Mesenchymal stem cell (in vitro differentiated cells and primary cell): ENCODE measurements at regions not wholly inside any gene's neighbourhood (a gene's known extent, or its start where the extent isn't known, plus 50 kb on each side); places are given as distances from the start of the nearest gene placed in this dataset.

Source experiments
- DNase-seq: peaks from one replicate; pipeline ENCODE4 v3.0.0-alpha.2; 2013
- H2AFZ ChIP-seq: one replicate; pipeline ENCODE4 v1.6.1; 2013; ENCODE audit warnings: low read depth, mild to moderate bottlenecking, control low read depth, inconsistent platforms, low read length, moderate library complexity
- H2AK5ac ChIP-seq: 2 replicates; pipeline ENCODE4 v1.6.1; 2013; ENCODE audit warnings: low read length, moderate library complexity, mild to moderate bottlenecking, inconsistent platforms; ENCODE audit not compliant: severe bottlenecking
- H2BK120ac ChIP-seq: one replicate; pipeline ENCODE4 v1.6.1; 2013; ENCODE audit warnings: low read depth, mild to moderate bottlenecking, inconsistent platforms, low read length, moderate library complexity
- H2BK12ac ChIP-seq, 2 experiments: one replicate each; pipeline ENCODE4 v1.6.1; 2013; ENCODE audit warnings: inconsistent platforms in 2 of 2, low read length in 2 of 2, mild to moderate bottlenecking in 2 of 2, moderate library complexity in 2 of 2, control low read depth in 1 of 2
- H2BK15ac ChIP-seq: one replicate; pipeline ENCODE4 v1.6.1; 2013; ENCODE audit warnings: mild to moderate bottlenecking, low read depth, inconsistent platforms; ENCODE audit not compliant: poor library complexity, severe bottlenecking
- H2BK5ac ChIP-seq: 2 replicates; pipeline ENCODE4 v1.6.1; 2013; ENCODE audit warnings: low read depth, mild to moderate bottlenecking, low read length, control low read depth, inconsistent platforms; ENCODE audit not compliant: poor library complexity, severe bottlenecking
- H3K14ac ChIP-seq, 2 experiments: one replicate each; pipeline ENCODE4 v1.6.1; 2013; ENCODE audit warnings: inconsistent platforms in 2 of 2, low read length in 2 of 2, control low read depth in 1 of 2, mild to moderate bottlenecking in 1 of 2, moderate library complexity in 1 of 2
- H3K18ac ChIP-seq, 2 experiments: one replicate each; pipeline ENCODE4 v1.6.1; 2013; ENCODE audit warnings: inconsistent platforms in 2 of 2, low read length in 2 of 2, control low read depth in 1 of 2, low read depth in 1 of 2, mild to moderate bottlenecking in 1 of 2
- H3K23ac ChIP-seq, 2 experiments: one replicate each; pipeline ENCODE4 v1.6.1; 2013; ENCODE audit warnings: inconsistent platforms in 2 of 2, low read length in 2 of 2, mild to moderate bottlenecking in 2 of 2, moderate library complexity in 2 of 2, control low read depth in 1 of 2
- H3K27ac ChIP-seq: 2 replicates; pipeline ENCODE4 v1.5.1; 2013; ENCODE audit warnings: mild to moderate bottlenecking, moderate library complexity, low read length, control low read depth, inconsistent platforms; ENCODE audit not compliant: poor library complexity, severe bottlenecking
- H3K27me3 ChIP-seq, 2 experiments: 2 replicates each; pipeline versions ENCODE4 v1.6.1 to v1.7.0; 2013; ENCODE audit warnings: low read length in 2 of 2, mild to moderate bottlenecking in 2 of 2, moderate library complexity in 2 of 2, control low read depth in 1 of 2, inconsistent platforms in 1 of 2; ENCODE audit not compliant: control insufficient read depth in 1 of 2, insufficient read depth in 1 of 2
- H3K36me3 ChIP-seq, 2 experiments: 2 replicates each; pipeline versions ENCODE4 v1.6.1 to v1.7.0; 2013; ENCODE audit warnings: low read length in 2 of 2, control low read depth in 1 of 2, inconsistent platforms in 1 of 2, low read depth in 1 of 2, mild to moderate bottlenecking in 1 of 2; ENCODE audit not compliant: insufficient read depth in 2 of 2, control insufficient read depth in 1 of 2
- H3K4ac ChIP-seq, 2 experiments: one replicate each; pipeline ENCODE4 v1.6.1; 2013; ENCODE audit warnings: inconsistent platforms in 2 of 2, low read length in 2 of 2, mild to moderate bottlenecking in 2 of 2, moderate library complexity in 2 of 2, control low read depth in 1 of 2, low read depth in 1 of 2
- H3K4me1 ChIP-seq: 2 replicates; pipeline ENCODE4 v1.6.1; 2013; ENCODE audit warnings: low read depth, low read length, control low read depth; ENCODE audit not compliant: control insufficient read depth, insufficient read depth
- H3K4me2 ChIP-seq: 2 replicates; pipeline ENCODE4 v1.6.1; 2013; ENCODE audit warnings: low read length, mild to moderate bottlenecking, inconsistent platforms; ENCODE audit not compliant: poor library complexity, severe bottlenecking
- H3K4me3 ChIP-seq, 2 experiments: 2 replicates each; pipeline versions ENCODE4 v1.5.1 to v1.7.0; 2013; ENCODE audit warnings: low read length in 2 of 2, mild to moderate bottlenecking in 2 of 2, control low read depth in 1 of 2, low read depth in 1 of 2; ENCODE audit not compliant: insufficient read depth in 1 of 2
- H3K79me1 ChIP-seq: replicated peaks from 2 replicates; pipeline ENCODE4 v1.6.1; 2013; ENCODE audit warnings: mild to moderate bottlenecking, control low read depth, low read length, inconsistent platforms; ENCODE audit not compliant: poor library complexity, severe bottlenecking
- H3K9ac ChIP-seq: 2 replicates; pipeline ENCODE4 v1.7.0; 2013; ENCODE audit warnings: mild to moderate bottlenecking, low read length, moderate library complexity
- H3K9me3 ChIP-seq: 2 replicates; pipeline ENCODE4 v1.7.0; 2013; ENCODE audit warnings: mild to moderate bottlenecking, low read length; ENCODE audit not compliant: control insufficient read depth
- H4K8ac ChIP-seq: one replicate; pipeline ENCODE4 v1.6.1; 2013; ENCODE audit warnings: inconsistent platforms, mild to moderate bottlenecking, low read length, moderate library complexity
- H4K91ac ChIP-seq: one replicate; pipeline ENCODE4 v1.6.1; 2013; ENCODE audit warnings: mild to moderate bottlenecking, low read length, inconsistent platforms
- WGBS: methylation state at CpG from one replicate; pipeline ENCODE4 v1.1.7; 2013; ENCODE audit warnings: mixed read lengths; 5-methylcytosine and 5-hydroxymethylcytosine counted together

DNA sequence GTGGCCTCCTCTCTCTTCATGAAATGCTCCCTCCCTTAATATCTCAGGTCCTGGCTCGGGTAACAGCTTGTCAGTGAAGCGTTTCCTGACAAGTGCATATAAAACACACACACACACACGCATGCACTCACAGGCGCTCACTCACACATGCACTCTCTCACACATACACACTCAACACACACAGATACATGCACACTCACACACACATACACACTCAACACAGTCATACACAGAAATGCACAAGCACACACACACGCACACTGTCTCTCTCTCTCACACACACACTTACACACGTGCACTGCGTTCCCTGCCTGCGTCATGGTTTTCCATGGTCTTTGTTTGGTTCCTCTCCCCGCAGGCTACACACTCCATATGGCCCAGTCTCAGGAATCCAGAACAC, 344.1 kb downstream of the UQCRFS1 start:
- H3K4ac ChIP-seq = no peak overlapping the region
- H3K79me1 ChIP-seq = no peaks in the 10 kb centered on the region
- no peak for DNase-seq
- H3K9me3 ChIP-seq = no peaks in the 10 kb centered on the region
- no peak overlapping the region for H2AFZ ChIP-seq
- H2BK5ac ChIP-seq = no peak overlapping the region
- H3K23ac ChIP-seq = no peak overlapping the region
- no peak overlapping the region for H2BK12ac ChIP-seq
- H4K91ac ChIP-seq = no peak overlapping the region
- no peak overlapping the region for H3K18ac ChIP-seq
- H2BK15ac ChIP-seq = no peak overlapping the region
- no peak overlapping the region for H3K27ac ChIP-seq
- H3K14ac ChIP-seq = no peak overlapping the region
- peaks cover 8 to 60% of the 10 kb centered on the region in 2 experiments for H3K27me3 ChIP-seq
- no peak overlapping the region for H3K4me3 ChIP-seq
- no peak overlapping the region for H2AK5ac ChIP-seq
- H3K4me1 ChIP-seq = no peaks in the 10 kb centered on the region
- no peaks in the 10 kb centered on the region for H3K36me3 ChIP-seq
- WGBS = 83% methylated on average over 9 of the region's 9 CpGs
- no peak overlapping the region for H4K8ac ChIP-seq
- H3K9ac ChIP-seq = no peak overlapping the region
- H3K4me2 ChIP-seq = no peak overlapping the region
- no peak overlapping the region for H2BK120ac ChIP-seq

DNA sequence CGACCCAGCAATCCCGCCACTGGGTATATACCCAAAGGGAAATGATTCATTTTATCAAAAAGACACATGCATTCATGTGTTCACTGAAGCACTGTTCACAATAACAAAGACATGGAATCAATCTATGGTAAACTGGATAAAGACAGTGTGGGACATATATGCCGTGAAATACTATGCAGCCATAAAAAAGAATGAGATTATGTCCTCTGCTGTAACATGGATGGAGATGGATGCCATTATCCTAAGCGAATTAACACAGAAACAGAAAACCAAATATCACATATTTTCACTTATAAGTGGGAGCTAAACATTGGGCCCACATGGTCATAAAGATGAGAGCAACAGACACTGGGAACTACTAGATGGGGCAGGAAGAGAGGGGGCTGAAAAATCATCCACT, 345.0 kb downstream of the UQCRFS1 start:
- Histone ChIP-seq H3K36me3 (no peaks in the 10 kb centered on the region), H3K4ac (no peak overlapping the region), H3K23ac (no peak overlapping the region), H2AK5ac (no peak overlapping the region), H4K91ac (no peak overlapping the region), H2BK12ac (no peak overlapping the region), H3K4me1 (no peaks in the 10 kb centered on the region), H3K9ac (no peak overlapping the region), H3K4me2 (no peak overlapping the region), H3K9me3 (no peaks in the 10 kb centered on the region), H3K27ac (no peak overlapping the region), H3K27me3 (peaks cover 4 to 52% of the 10 kb centered on the region in 2 experiments), H2AFZ (no peak overlapping the region), H2BK5ac (no peak overlapping the region), H2BK15ac (no peak overlapping the region), H3K18ac (no peak overlapping the region), H4K8ac (no peak overlapping the region), H3K4me3 (no peak overlapping the region), H3K14ac (no peak overlapping the region), H3K79me1 (no peaks in the 10 kb centered on the region), H2BK120ac (no peak overlapping the region)
- DNase-seq = no peak
- 73% methylated on average over 2 of the region's 4 CpGs for WGBS

DNA sequence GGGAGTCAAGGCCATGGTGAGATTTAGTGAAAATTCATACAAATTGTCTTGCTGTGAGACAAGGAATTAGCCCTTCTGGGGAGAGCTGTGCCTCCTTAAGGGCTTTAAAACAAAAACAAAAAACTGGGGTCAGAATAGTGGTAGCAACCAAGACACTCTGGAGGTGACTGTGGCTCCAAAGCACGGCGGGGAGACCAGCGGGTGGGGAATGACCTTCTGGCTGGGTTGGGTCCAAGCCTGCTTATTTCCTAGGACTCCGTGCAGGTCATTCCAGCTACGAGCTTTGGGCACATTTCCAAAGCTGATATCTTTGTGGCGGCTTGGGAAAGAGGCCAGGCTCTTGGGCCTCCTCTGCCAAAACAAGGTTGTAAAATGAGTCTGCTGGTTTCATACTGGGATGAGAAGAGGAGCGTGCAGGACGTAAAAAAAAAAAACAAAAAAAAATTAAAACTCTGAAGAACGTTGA, 348.3 kb downstream of the UQCRFS1 start:
- Histone ChIP-seq H4K8ac (no peak overlapping the region), H2AK5ac (no peak overlapping the region), H3K18ac (no peak overlapping the region), H2BK5ac (no peak overlapping the region), H3K9ac (no peak overlapping the region), H3K23ac (no peak overlapping the region), H2BK12ac (no peak overlapping the region), H3K9me3 (no peaks in the 10 kb centered on the region), H3K4me2 (no peak overlapping the region), H3K79me1 (no peaks in the 10 kb centered on the region), H2BK120ac (no peak overlapping the region), H3K14ac (no peak overlapping the region), H4K91ac (no peak overlapping the region), H2BK15ac (no peak overlapping the region), H3K36me3 (no peaks in the 10 kb centered on the region), H2AFZ (no peak overlapping the region), H3K4ac (no peak overlapping the region), H3K4me3 (no peak overlapping the region), H3K27me3 (peaks cover 4 to 23% of the 10 kb centered on the region in 2 experiments), H3K27ac (no peak overlapping the region), H3K4me1 (no peaks in the 10 kb centered on the region)
- WGBS = 80% methylated on average over 9 of the region's 9 CpGs
- no peak for DNase-seq

DNA sequence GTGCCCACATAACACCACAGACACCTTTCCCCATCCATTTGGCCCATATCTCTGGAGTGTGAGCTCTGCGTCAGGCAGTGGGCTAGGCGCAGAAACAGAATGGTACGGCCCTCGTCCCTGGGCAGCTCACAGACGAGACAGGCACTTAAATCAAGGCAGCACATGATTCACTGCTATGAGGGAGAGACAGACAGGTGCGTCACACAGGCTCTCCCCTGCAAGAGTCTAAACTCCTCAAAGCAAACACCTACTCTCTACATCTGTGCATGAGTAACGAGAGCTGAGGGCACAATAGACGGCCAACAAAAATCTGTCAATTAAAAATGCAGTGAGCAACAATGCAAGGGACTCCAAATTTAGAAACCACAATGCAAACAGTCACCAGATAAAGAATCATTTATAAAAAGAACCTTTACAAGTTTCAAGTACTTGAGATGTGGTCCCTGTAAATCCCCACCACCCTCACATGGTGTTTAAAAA, 348.9 kb downstream of the UQCRFS1 start:
- Histone ChIP-seq H3K4me3 (no peak overlapping the region), H2AK5ac (no peak overlapping the region), H3K4me2 (no peak overlapping the region), H3K18ac (no peak overlapping the region), H3K9me3 (no peaks in the 10 kb centered on the region), H2AFZ (no peak overlapping the region), H3K14ac (no peak overlapping the region), H3K79me1 (no peaks in the 10 kb centered on the region), H3K27me3 (peaks cover 4 to 18% of the 10 kb centered on the region in 2 experiments), H3K27ac (no peak overlapping the region), H3K4me1 (no peaks in the 10 kb centered on the region), H3K4ac (no peak overlapping the region), H3K23ac (no peak overlapping the region), H4K91ac (no peak overlapping the region), H2BK120ac (no peak overlapping the region), H4K8ac (no peak overlapping the region), H2BK5ac (no peak overlapping the region), H2BK12ac (no peak overlapping the region), H3K36me3 (no peaks in the 10 kb centered on the region), H2BK15ac (no peak overlapping the region), H3K9ac (no peak overlapping the region)
- no peak for DNase-seq
- 63% methylated on average over 8 of the region's 8 CpGs for WGBS
